Activated T-helper 2 cell treated with anti-CD3 and anti-CD28 coated beads, Interferon-gamma antibody, Interleukin-2, Interleukin-4, amounts not matched to agents 10 μg/mL and 5 μg/mL and 100 μg/mL, durations not matched to agents 14 hours and 24 hours and 36 hours (primary cell): ENCODE measurements at regions not wholly inside any gene's neighbourhood (a gene's known extent, or its start where the extent isn't known, plus 50 kb on each side); places are given as distances from the start of the nearest gene placed in this dataset.

Experiments
- DNase-seq: peaks from one replicate; pipeline ENCODE4 v3.0.0; 2021; ENCODE audit warnings: low spot score
- H3K27ac Mint-ChIP-seq: one replicate; pipeline ENCODE4 v1.8.0; 2021; ENCODE audit warnings: mixed read lengths
- H3K27me3 Mint-ChIP-seq: one replicate; pipeline ENCODE4 v1.8.0; 2021; ENCODE audit warnings: low read depth, mixed read lengths
- H3K36me3 Mint-ChIP-seq: one replicate; pipeline ENCODE4 v1.8.0; 2021; ENCODE audit warnings: low read depth, mixed read lengths
- H3K4me1 Mint-ChIP-seq: one replicate; pipeline ENCODE4 v1.8.0; 2021; ENCODE audit warnings: low read depth, mixed read lengths
- H3K4me3 Mint-ChIP-seq: one replicate; pipeline ENCODE4 v1.8.0; 2021; ENCODE audit warnings: low read depth, mild to moderate bottlenecking, moderate library complexity, mixed read lengths
- H3K9me3 Mint-ChIP-seq: one replicate; pipeline ENCODE4 v1.8.0; 2021; ENCODE audit warnings: mixed read lengths
- intact Hi-C: fragments of 100-400 bp; cut with micrococcal nuclease; formaldehyde crosslinking; loops from one replicate; pipeline ENCODE4 v1.15.1; 2023

- Mint-ChIP-seq H3K4me1 (no peaks in the 10 kb centered on the region), H3K36me3 (no peaks in the 10 kb centered on the region), H3K27ac (no peak overlapping the region), H3K4me3 (no peak overlapping the region), H3K9me3 (peaks cover 8% of the 10 kb centered on the region), H3K27me3 (no peaks in the 10 kb centered on the region)
- intact Hi-C loops, result no loop called here
- DNase-seq, result no peak
Measured at GRCh38 chr13:34350671-34351070, 532.7 kb downstream of the RFC3 start.

DNA sequence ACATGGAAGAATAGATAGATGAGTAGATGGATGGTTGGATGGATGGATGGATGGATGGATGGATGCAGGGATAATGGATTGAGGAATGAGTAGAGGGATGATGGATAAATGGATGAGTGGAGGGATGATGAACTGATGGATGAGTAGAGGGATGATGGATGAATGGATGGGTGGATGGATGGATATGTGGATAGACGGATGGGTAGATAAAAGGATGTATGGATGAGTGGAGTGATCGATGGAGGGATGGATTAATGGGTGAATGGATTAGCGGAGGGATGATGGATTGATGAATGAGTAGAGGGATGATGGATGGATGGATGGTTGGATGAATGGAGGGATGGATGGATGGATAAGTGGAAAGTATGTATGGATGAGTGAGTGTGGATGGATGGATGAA lies 533.2 kb downstream of the RFC3 start:
- H3K27ac Mint-ChIP-seq, result no peak overlapping the region
- intact Hi-C loops, result no loop called here
- no peak for DNase-seq
- no peak overlapping the region for H3K4me3 Mint-ChIP-seq
- H3K27me3 Mint-ChIP-seq, result no peaks in the 10 kb centered on the region
- no peaks in the 10 kb centered on the region for H3K4me1 Mint-ChIP-seq
- H3K9me3 Mint-ChIP-seq, result peaks cover 8% of the 10 kb centered on the region
- no peaks in the 10 kb centered on the region for H3K36me3 Mint-ChIP-seq

DNA sequence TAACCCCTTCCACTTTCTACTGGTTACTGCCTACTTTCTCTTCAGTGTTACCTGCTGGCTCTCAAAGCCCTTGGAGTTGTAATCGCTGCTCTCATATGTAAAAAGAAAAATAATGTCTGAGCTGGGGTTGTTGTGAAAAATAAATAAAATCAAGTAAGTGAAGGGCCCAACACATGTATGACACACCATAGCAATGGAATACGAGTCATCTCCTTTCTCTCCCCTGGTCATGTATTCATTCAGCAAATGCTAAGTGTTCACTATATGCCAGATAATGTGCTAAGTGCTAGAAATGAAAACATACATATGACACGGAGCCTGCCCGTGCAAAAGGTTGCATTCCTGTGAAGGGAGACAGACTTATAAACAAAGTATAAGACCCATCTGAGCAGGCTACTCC lies 535.0 kb downstream of the RFC3 start:
- Mint-ChIP-seq H3K27ac (no peak overlapping the region), H3K27me3 (no peaks in the 10 kb centered on the region), H3K9me3 (peaks cover 8% of the 10 kb centered on the region), H3K4me3 (no peak overlapping the region), H3K4me1 (no peaks in the 10 kb centered on the region), H3K36me3 (no peaks in the 10 kb centered on the region)
- DNase-seq, result no peak
- intact Hi-C loops, result no loop called here

GRCh38 chr13:34356686-34357434 lies 538.9 kb downstream of the RFC3 start:
- intact Hi-C loops, result no loop called here

GRCh38 chr13:34357435-34358232 lies 539.7 kb downstream of the RFC3 start:
- H3K36me3 Mint-ChIP-seq, result no peaks in the 10 kb centered on the region
- DNase-seq, result no peak
- no peak overlapping the region for H3K4me3 Mint-ChIP-seq
- peaks cover 11% of the 10 kb centered on the region for H3K9me3 Mint-ChIP-seq
- H3K27ac Mint-ChIP-seq, result no peak overlapping the region
- H3K4me1 Mint-ChIP-seq, result no peaks in the 10 kb centered on the region
- no peaks in the 10 kb centered on the region for H3K27me3 Mint-ChIP-seq
- intact Hi-C loops, result no loop called here

More at GRCh38 chr13:34356686-34357434, 538.9 kb downstream of the RFC3 start:
- Mint-ChIP-seq H3K9me3 (peaks cover 11% of the 10 kb centered on the region), H3K27me3 (no peaks in the 10 kb centered on the region), H3K36me3 (no peaks in the 10 kb centered on the region), H3K27ac (no peak overlapping the region), H3K4me1 (no peaks in the 10 kb centered on the region), H3K4me3 (no peak overlapping the region)
- no peak for DNase-seq

DNA sequence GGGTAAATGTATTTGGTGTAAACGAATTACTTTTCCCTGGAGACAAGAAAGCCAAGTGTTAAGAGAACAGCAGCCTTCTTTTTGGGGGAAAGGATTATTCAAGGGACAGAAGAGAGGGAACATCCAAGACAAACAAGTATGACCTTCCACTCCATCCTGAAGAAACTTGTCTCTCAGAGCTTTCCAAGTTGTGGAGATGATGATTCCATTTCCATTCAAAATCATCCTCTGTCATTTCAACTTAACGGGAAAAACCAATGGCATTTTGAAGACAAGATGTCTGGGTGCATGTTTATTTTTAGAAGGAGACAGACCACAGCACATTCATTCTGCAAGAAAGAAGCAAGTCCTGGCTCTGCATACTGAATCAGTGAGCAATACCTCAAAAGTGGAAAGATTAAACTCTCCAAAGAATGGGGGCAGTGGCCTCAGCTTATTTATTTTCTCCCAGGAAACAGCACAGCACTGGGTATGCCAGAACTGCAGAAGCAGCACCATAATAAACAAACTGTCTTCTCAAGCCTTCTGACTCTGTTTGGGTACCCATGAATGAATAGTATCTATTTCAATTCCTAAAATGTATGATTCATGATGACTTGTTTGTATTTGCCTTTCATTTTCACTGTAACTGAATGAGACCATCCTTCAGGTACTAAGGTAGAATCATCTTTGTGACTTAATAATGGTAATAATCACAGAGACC lies 541.0 kb downstream of the RFC3 start:
- Mint-ChIP-seq H3K9me3 (peaks cover 11% of the 10 kb centered on the region), H3K4me1 (no peaks in the 10 kb centered on the region), H3K4me3 (no peak overlapping the region), H3K27me3 (no peaks in the 10 kb centered on the region), H3K27ac (no peak overlapping the region), H3K36me3 (no peaks in the 10 kb centered on the region)
- DNase-seq, result no peak
- intact Hi-C loops, result no loop called here

DNA sequence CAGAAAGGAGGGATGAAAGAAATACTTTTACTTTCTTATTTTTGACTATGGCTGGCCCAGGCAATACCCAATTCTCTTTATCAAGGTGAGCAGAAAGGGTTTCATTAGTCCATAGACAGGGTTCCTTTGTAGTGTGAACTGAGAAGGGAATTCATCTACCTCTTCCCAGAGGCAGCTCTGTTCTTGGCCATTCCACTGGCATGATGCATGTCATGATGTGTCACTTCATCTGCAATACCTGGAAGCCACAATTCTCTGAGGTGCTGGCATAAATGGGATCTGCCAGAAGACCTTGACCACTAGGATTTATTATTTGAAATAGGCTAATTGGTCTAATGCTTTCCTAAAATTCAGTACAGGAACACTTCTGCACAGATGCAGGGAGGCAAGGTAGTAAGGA lies 542.8 kb downstream of the RFC3 start:
- Mint-ChIP-seq H3K36me3 (no peaks in the 10 kb centered on the region), H3K9me3 (peaks cover 8% of the 10 kb centered on the region), H3K4me3 (no peak overlapping the region), H3K27me3 (no peaks in the 10 kb centered on the region), H3K4me1 (no peaks in the 10 kb centered on the region), H3K27ac (no peak overlapping the region)
- DNase-seq, result no peak
- intact Hi-C loops, result no loop called here

DNA sequence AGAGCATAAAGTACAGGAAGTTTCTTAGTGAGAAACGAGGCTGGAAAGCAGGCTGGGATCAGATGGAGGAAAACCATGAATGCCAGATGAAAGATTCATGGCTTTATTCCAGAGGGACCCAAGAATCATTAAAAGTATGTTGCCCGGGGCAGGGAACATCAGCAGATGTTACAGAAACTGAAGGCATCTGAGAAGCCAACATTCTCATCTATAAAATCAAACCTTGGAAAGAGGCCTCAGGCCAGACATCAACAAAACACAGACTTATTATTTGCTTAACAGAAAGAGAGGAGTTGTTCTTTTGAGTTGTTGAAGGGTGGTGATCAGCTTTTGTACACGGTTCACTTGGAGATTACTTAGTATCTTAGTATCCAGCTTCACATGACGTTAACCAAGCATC lies 543.6 kb downstream of the RFC3 start:
- no peak for DNase-seq
- Mint-ChIP-seq H3K27me3 (no peaks in the 10 kb centered on the region), H3K36me3 (no peaks in the 10 kb centered on the region), H3K4me1 (no peaks in the 10 kb centered on the region), H3K27ac (no peak overlapping the region), H3K9me3 (peaks cover 10% of the 10 kb centered on the region), H3K4me3 (no peak overlapping the region)
- intact Hi-C loops, result no loop called here

DNA sequence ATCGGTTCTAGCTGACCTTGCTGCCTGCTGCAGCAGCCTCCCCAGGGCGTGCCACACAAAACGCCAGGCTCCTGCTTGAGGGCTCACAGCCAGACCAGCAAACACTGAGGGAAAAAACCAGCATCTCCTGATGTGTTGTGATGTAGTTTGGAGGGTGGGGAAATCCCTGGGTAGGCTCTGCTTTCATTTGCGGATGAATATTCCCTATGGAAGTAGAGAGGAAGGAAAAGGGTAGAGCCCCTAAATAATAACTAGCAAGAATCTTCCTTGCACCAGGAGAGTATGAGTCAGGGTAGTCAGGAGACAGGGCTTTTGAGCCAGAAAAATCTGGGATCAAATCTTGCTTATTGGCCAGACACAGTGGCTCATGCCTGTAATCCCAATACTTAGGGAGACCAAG lies 545.3 kb downstream of the RFC3 start:
- Mint-ChIP-seq H3K27ac (no peak overlapping the region), H3K4me3 (no peak overlapping the region), H3K36me3 (no peaks in the 10 kb centered on the region), H3K4me1 (no peaks in the 10 kb centered on the region), H3K27me3 (no peaks in the 10 kb centered on the region), H3K9me3 (peaks cover 13% of the 10 kb centered on the region)
- no peak for DNase-seq
- intact Hi-C loops, result no loop called here

DNA sequence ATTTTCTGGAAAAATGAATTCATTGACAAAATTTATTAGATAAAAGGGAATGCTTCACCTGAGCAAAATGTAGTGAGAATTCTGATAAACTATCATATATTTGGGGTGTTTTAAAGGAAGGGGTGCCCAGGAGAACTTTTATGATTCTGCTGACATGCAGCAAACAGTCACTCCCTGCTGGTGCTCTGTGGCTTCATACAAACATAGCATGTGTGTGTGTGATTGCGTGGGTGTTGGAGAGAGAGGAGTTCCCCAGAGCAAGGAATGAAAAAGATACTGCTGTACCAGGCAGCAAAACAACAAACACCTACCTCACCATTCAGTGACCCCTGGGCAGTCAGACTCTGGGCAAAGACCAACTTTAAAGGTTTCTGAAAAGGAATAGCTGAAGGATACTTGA lies 546.7 kb downstream of the RFC3 start:
- Mint-ChIP-seq H3K27ac (no peak overlapping the region), H3K27me3 (no peaks in the 10 kb centered on the region), H3K4me3 (no peak overlapping the region), H3K4me1 (no peaks in the 10 kb centered on the region), H3K36me3 (no peaks in the 10 kb centered on the region), H3K9me3 (peaks cover 13% of the 10 kb centered on the region)
- no peak for DNase-seq
- intact Hi-C loops, result no loop called here

- no peak for DNase-seq
- peaks cover 8% of the 10 kb centered on the region for H3K9me3 Mint-ChIP-seq
- no peaks in the 10 kb centered on the region for H3K36me3 Mint-ChIP-seq
- H3K27me3 Mint-ChIP-seq, result no peaks in the 10 kb centered on the region
- intact Hi-C loops, result no loop called here
- H3K4me1 Mint-ChIP-seq, result no peaks in the 10 kb centered on the region
- no peak overlapping the region for H3K27ac Mint-ChIP-seq
- H3K4me3 Mint-ChIP-seq, result no peak overlapping the region
Measured at GRCh38 chr13:34369931-34370330, 552.0 kb downstream of the RFC3 start.

GRCh38 chr13:34371108-34371507 lies 553.2 kb downstream of the RFC3 start:
- Mint-ChIP-seq H3K36me3 (no peaks in the 10 kb centered on the region), H3K9me3 (peaks cover 8% of the 10 kb centered on the region), H3K27me3 (no peaks in the 10 kb centered on the region), H3K4me1 (no peaks in the 10 kb centered on the region), H3K4me3 (no peak overlapping the region), H3K27ac (no peak overlapping the region)
- DNase-seq, result no peak
- intact Hi-C loops, result no loop called here
